Left hindlimb (tissue), 1 donor: ENCODE measurements at regions not wholly inside any gene's neighbourhood (a gene's known extent, or its start where the extent isn't known, plus 50 kb on each side); places are given as distances from the start of the nearest gene placed in this dataset.
A peak's percentile ranks its signal among the peaks of the same experiment; 100 is the strongest.

ENCODE experiments used
- DNase-seq: peaks from one replicate; pipeline ENCODE4 v3.0.0-alpha.2; 2018

- no peak for DNase-seq
Measured at GRCh38 chr1:217196616-217197015, 434.3 kb downstream of the GPATCH2 start.

- no peak for DNase-seq
Measured at GRCh38 chr1:217193151-217193550, 437.7 kb downstream of the GPATCH2 start.

GRCh38 chr1:217191441-217191840 lies 439.4 kb downstream of the GPATCH2 start:
- no peak for DNase-seq

DNA sequence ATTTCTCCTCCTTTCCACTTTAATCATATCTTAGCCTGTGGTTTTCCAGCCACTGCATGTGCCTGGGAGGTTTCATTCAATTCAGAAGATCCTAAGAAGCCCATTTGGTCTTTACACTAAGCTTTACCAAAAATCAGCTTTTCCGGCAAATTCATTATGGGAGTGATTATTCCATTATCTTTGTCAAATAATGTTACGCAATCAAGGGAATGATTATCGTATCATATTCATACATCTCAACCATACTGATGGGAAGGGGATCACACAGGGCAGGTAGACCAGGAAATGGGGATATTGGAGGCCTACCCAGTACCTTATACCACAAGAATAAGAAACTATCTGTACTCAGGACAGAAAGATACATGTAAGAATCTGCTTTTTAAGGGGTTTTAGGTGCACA lies 440.5 kb downstream of the GPATCH2 start:
- no peak for DNase-seq

DNA sequence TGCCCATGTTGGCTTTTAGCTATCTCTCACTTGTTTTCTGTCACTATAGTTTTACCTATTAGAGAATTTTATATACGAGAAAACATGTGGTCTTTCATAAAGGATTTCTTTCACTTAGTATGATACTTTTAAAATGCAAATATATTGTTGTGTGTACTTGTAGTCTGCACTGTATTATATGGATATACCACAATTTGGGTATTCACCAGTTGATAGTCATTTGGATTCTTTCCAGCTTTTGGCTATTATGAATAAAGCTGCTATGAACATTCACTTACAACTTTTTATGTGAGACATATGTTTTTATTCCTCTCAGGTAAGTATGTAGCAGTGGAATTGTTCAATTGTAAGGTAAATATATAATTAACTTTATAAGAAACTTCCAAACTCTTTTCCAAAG lies 441.5 kb downstream of the GPATCH2 start:
- no peak for DNase-seq

- no peak for DNase-seq
Measured at GRCh38 chr1:217188280-217189237, 442.3 kb downstream of the GPATCH2 start.

DNA sequence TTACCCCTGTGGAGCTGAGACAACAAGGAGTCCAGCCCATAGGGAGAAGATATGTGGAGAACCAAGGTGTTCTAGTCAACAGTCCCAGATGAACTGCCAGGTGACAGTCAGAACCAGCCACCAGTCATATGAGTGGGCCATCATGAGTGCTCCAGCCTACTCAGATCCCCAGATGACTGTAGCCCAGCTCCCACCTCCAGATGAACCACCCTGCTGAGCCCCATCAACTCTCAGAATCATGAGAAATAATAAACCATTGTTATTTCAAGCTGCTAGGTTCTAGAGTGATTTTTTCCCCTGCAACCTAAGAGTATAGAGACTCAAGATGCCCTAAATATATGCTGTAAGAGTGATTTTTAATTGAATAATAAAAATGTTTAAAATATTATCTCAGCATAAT lies 444.2 kb downstream of the GPATCH2 start:
- DNase-seq = no peak

DNA sequence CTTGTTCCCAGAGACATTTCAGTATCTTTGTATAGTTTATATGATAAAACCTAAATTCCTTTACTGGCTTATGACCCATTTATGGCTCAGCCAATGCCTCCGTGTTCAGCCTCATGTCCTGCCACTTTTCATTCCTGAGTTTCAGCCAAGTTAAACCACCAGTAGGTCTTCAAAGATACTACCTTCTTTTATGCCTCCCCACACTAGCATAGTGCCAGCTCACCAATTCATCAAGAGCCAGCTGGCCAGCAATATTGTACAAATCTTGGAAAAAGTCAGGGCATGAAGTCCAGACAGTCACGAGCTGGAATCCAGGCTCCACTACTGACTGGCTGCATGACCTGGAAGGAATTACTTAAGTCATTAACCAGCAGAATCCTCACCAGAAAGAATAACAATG lies 446.0 kb downstream of the GPATCH2 start:
- DNase-seq = no peak

DNA sequence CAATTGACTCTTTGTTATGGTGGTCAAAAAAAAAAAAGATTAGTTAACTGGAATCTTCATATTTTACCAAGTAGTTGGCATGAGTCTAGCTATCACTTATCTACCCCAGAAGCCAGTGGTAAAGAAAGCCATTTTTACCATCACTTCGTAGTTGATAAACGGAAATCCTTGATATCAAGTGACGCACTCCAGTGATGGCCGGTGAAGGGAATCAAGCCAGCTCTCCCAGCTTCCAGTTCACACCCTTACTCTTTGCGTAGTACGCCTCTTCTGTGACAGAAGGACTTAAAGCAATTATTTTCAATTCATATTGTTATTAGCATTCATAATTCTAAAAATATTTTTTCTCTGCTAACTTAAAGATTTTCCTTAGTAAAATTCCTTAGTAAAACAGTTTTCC lies 447.9 kb downstream of the GPATCH2 start:
- DNase-seq = no peak

- DNase-seq = no peak
Measured at GRCh38 chr1:217181756-217182155, 449.1 kb downstream of the GPATCH2 start.

- no peak for DNase-seq
Measured at GRCh38 chr1:217181176-217181746, 449.6 kb downstream of the GPATCH2 start.

- DNase-seq = no peak
Measured at GRCh38 chr1:217180443-217180842, 450.4 kb downstream of the GPATCH2 start.

DNA sequence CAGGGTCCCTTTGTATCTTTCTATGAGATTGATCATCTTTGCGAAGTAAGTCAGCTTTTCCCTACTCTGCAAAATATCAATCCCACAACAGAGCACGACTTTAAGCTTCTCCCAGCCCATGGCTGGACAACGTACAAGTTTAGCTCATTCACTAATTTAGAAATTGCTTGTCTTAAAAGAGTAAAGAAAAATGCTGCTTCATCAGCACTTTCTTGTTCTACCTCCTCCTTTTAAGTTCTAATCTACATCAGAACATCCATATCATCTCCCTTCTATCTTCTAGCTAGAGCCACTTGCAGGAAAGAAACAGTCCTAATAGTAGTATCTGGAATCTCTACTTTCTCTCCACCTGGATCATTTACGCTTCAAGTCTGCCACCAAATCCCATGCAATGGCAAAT lies 441.2 kb upstream of the ESRRG start:
- DNase-seq = no peak

DNA sequence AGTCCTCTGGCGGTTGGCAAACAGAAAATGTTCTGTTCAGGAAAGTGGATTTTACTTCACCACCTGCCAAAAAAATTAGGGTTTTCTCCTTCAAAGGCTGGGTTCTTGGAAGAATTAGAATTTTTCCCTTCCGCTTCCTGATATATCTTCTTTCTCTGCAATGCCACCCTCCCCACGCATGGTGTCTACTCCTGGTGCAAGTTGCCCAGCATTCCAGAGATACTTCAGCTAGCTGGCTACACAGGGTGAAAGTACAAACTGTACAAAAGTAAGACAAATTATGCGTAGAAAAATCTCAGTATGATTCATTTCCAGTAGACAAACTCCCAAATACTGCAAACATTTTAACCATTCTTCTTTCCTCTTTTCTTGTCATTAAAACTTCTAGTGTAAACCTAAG lies 430.1 kb upstream of the ESRRG start:
- no peak for DNase-seq

- no peak for DNase-seq
Measured at GRCh38 chr1:217150366-217150765, 427.1 kb upstream of the ESRRG start.

- DNase-seq = no peak
Measured at GRCh38 chr1:217149791-217150190, 426.6 kb upstream of the ESRRG start.

- no peak for DNase-seq
Measured at GRCh38 chr1:217141711-217142110, 418.5 kb upstream of the ESRRG start.

DNA sequence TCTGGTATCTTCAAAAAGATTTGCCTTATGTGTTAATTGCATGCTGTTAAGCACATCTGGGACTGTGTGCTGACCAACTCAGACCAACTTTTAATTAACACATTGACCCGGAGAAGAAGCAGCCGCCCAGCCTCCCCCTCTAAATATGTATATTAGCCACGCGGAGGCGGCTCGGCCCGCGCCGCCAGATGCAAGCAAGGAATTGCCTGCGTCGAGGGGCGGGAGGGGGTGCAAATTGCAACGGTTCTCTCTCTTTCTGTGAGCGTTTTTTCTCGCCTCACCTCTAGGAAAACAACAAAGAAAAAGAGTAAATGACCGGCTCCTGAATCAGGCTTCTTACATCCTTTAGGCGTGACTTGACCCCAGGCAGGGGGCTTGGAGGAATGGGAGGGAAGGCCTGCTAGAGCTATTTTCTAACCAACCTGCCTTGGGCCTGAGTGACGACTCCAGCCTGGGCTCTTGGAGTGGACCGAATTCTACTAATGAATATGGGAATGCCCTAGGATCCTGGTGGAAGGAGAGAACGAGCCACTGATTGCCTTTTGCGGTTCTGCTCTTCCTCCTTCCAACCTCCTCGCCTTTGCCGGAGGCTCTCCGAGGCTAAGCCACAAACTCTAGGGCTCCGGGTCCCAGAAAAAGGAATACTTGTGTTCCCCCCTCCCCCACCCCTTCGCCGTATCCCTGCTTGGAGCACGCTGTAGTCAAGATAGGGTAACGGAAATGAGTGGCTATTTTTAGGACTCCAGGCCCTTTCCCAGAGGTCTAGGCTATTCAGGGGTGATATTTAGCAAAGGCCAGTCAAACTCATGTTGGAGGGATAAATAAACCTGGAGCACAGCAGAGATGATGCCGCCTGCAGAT lies 417.0 kb upstream of the ESRRG start:
- DNase-seq = no peak

DNA sequence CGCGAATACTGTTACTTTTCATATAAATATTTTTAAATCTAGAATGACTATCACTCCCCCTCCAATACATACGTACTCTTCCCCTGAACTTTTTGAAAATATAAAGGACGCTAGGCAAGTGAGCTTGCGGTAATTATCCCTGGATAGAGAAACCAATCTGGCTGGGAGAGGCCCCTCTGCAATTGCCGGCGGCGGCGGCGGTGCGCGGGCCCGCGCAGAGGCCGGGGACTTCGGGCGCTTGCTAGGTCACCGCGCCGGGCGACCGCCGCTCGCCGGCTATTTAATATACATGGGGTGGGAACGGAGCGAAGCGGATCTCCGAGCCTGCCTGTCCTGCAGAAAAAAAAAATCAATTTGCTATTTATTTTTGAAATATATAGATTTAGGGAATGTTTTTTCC lies 416.3 kb upstream of the ESRRG start:
- peak; percentile 40 for DNase-seq

DNA sequence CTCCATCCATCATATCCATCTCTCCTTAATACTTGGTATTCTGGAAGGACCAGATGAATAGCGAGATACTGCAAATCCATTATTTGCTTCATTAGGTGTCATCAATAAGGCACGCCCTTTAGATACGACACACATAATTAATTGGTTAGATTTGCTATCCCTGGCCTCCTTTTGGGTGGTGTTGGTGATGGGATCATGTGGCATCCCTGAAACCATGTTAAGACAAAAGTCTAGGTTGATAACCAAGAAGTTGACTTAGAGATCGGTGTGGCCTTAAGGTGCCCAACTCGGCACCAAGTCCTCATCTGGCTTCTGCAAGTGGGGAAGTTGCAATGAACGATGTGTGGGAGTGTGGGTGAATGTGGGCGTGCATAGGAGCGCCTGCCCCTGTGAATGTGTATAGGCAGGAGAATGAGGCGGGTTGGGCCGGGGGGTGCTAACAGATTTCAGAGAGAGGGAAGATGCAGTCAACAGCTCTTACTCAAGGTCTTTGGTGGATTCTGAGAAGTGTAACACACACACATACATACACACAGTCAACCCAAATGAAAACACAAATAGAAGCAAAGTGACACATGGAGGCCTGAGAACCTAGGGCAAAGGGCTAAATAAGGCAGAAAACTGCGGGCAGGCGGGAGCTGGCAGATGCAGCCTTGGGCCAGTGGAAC lies 415.7 kb upstream of the ESRRG start:
- DNase-seq = no peak

GRCh38 chr1:217138173-217138765 lies 415.0 kb upstream of the ESRRG start:
- DNase-seq = no peak

DNA sequence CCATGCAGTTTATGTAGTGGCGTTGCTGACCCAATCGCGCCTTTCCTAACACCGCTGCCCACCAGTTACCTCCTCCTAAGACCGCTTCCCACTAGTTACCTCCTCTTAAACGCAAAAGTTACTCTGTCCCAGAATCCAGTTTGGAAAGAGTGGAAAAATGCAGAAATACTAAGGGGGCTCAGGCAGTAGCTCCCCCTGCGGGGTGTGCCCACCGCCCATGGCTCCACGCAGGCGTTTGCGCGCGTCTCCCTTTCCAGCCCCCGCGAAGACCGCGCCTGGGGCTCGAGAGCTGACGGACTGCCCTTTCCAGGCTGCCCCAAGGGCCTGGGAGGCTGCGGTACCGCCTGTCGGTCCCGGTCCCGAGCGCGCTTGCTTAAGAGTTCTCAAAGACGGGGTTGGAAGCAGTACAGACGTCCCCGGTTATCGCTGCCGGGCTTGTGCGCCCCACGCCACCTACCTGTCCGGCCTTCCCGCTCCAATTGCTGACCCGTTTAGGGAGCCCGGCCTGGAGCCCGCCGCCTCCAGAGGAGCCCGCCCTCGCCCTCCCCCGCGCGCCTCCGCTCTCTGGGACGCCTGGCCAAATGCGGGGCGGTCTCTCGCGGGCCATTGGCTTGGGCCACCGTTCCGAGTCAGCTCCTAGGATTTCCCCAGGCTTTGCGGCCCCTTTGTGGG lies 414.1 kb upstream of the ESRRG start:
- no peak for DNase-seq
